ENCODE measurements at regions not wholly inside any gene's neighbourhood (a gene's known extent, or its start where the extent isn't known, plus 50 kb on each side); places are given as distances from the start of the nearest gene placed in this dataset.

DNA sequence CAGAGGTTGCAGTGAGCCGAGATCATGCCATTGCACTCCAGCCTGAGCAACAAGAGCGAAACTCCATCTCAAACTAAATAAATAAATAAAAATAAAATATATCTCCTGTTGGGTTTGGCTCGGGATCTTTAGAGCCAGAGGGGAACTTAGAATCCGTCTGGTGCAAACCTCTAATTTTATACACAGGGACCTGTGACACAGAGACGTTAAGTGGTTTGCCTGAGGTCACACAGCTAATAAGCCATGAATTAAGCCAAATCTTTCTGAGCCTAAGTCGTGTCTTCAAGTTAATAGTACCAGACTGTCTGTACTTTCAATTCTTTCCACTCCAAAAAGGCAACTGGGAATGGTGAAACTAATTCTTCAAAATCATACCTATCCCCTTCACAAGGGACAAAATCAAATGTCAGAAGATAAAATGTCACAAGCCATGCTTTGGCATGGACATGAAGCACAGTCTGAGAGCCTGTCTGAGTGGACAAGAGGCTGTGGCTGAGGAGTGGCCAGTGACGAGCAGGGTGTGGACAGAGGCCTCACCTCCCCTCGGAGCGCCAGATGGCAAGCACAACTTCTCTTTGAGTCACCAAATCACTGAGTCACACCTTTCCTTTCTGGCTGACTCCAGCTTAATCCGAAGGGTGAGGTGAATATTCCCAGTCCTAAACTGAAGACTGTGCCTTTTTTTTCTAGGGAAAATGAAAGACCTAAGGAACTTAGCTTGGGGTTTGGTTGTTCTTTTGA is 177.4 kb downstream of the TFAP2A start:
- DNase-seq = no peak

DNA sequence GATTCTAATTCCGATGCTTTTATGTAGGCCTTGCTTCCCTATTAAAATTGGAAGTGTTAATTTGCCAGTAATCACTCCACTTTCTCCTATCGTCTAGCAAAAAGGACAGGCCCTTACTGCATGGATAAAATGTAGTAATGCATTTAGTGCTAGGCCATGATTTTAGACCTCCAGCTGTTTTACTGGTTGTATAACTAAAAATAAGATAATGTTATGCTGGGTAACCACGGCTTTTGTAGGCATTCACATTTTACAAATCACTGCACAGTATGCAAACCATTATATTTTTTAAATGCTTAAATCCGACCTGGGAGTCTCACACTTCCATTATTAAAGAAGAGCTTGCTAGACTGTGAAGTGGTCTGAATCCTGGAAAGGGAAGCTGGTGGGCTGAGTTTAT is 179.5 kb downstream of the TFAP2A start:
- DNase-seq = no peak

DNA sequence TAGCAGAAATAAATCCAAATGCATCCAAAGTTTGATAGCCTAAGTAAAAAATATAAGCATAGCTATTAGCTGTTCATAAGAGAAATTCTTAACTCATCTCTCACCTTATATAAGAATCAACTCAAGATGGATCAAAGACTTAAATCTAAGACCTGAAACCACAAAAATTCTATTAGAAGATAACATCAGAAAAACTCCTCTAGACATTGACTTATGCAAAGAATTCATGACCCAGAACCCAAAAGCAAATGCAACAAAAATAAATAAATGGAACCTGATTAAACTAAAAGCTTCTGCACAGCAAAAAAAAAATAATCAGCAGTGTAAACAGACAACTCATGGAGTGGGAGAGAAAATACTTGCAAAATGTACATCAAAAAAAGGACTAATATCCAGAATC is 184.3 kb downstream of the TFAP2A start:
- no peak for DNase-seq

DNA sequence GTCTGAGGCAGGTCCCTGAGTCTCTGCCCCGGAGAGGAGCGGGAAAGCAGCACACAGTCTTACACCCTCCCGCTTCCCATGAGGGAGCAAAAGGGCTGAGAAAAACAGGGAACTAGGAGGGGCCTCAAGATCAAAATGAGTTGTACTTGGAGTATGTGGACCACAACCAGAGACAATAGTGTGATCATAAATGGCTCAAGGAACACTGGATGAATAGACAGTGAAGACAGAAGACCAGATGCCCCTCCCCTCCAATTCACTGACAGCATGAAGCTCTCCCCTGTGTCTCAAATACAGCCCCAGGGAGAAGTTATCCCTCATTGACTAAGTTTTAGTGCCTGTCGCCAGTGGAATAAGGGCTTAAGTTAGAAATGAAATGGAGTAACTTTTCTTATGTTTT is 191.0 kb downstream of the TFAP2A start:
- DNase-seq = no peak

DNA sequence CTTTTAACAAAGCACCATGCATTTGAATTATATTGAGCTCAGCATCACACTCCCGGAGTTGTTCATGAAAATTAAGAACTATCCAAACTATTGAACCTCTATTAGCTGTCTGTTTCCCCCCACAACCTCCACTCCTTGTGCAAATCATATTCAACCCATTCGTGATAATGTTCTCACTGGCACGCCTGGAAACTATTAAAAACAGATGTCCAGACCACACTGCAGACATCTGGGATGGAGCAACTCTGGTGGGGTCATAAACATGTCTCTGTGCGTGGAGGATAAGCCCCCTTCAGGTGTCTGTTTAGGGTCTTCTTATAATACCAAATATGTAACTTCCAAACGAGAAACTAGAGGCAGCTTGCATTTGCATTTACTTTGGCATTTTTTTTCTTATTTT is 193.7 kb downstream of the TFAP2A start:
- no peak for DNase-seq

DNA sequence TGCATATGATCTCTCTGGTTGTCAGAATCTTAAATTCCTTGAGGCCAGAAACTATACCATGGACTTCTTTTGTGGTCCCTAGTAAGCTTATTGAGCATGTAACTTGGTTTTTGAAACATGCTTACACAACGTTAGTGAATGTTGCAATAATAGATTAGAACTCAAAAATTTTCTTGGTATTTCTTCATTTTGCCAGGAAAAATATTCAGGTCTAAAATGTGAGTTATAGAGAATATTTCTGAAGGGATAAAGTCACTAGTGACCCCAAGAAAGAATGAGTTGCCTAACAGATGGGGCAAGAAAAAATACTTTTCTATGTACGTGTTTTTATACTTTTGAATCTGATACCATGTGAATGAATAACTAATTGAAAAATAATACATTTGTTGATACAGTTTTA is 195.4 kb downstream of the TFAP2A start:
- DNase-seq = no peak

DNA sequence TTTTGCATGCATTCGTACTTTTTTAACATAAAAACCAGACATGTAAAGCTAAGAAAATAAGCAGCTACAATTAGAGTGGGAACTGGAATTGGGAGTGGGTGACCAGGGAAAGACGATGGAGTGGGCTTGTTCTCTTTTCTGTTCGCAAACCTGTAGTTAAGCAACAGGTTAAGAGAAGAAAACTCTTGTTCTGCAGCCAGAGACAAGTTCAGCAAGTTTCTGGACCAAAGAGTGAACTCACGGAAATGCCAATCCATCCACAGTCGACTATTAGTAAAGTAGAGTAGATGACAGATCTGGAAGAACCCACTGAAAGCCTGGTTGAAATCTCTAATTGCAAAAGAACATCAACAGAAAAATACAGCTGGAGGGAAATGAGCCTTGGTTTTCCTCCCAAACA is 197.8 kb downstream of the TFAP2A start:
- no peak for DNase-seq

DNA sequence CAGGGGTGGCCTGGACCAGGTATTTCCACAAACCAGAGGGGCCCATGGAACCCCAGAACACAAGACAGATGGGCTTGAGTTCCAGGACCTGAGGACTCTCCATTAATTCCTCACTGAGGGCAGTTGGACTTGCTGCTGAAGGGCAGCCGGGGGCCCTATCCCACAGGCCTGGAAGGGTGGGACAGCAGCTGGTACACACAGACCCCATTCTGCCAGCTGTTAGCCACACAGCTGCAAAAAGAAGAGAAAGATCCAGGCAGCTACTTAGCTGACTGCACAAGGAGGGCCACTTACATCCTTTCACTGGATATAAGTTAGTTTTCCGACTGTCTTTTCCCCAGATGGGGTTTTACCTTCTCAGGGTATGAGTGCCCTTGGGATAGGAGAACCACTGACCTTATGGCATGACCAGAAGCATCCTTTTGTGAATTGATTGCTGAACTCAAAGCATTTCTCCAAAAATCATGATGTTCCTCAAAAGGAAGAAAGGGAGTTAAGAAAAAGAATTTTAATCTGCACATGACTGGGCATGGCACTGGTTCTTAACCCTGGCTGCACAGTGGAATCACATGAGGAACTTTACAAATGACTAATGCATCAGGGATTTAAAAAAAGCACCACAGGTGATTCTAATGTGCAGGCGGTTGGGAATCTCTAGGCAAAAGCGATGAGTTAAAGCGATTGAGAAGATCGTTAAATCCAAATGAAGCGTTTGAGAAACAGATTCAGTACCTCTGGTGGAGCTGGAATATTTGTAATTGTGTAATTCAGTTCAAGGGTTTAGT is 199.4 kb downstream of the TFAP2A start:
- DNase-seq = no peak

DNA sequence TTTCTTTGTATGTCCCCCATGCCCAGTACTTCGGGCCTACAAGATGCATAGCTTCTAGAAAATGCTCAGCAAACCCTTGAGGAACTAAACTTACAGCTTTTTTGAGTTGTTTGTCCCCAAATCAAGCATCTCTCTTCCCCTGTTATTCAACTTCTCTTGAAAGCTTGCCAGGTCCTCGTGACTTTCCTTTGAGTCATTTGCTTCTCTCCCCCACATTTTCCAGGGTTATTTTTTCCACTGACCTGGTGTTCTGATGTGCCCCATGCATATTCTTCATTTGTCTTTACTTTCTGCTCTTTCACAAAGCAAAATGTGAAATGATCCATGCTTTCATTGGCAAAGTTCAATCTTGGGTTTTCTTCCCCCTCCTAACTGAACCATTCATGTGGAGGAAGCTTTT is 204.8 kb downstream of the TFAP2A start:
- DNase-seq = no peak

DNA sequence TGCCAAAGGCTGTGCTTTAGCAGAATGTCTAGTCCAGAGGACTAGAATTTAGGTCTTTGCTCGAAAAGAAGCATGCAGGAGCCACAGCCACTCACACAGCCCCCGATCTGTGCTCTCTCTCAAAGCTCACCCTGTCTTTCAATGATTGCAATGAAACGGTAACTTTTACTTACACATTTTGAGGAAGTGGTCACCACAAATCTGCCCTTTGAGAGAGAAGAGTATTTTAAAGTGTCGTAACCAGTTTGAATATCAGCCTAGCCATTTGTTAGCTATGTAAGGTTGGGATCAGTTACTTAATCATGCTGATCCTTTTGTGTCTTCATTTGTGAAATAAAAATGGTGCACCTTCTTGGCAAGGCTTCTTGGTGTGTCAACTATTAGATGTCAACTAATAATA is 209.0 kb downstream of the TFAP2A start:
- DNase-seq = no peak

DNA sequence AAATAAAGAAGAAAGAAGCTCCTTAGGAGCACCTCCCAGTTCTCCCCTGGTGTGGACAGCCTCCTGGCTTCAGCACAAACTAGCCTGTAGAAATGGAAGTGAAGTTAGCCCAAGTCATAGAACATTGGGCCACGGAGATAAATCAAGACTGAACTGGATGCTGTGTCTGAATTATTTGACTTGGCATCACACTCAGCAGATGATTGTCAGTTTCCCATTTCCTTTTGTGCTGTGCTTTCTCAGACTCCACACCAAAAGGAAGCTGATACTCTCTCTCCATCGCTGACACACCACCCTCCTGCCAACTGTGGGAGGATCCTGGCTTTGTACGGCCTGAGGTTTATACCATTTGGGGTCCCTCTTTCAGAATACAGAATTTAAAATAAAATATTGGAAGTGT is 209.8 kb downstream of the TFAP2A start:
- DNase-seq = no peak

DNA sequence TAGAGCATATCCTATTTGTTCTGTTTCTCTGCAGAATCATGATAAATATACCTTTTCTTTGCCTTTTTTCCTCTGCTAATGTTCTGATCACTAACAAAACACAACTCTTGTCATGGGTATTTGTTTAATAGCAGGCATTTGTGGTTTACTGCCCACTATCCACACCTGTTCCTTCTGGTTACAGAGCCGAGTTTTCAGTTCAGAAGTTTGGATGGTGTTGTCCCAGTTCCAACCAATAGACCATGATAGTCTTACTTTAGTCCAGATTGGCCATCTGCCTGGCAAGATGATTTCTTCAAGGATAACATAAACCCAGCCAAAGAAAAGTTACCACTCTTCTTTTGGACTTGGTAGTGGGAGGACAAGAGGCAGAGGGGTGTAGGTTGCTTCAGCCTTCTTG is 211.2 kb downstream of the TFAP2A start:
- DNase-seq = no peak

DNA sequence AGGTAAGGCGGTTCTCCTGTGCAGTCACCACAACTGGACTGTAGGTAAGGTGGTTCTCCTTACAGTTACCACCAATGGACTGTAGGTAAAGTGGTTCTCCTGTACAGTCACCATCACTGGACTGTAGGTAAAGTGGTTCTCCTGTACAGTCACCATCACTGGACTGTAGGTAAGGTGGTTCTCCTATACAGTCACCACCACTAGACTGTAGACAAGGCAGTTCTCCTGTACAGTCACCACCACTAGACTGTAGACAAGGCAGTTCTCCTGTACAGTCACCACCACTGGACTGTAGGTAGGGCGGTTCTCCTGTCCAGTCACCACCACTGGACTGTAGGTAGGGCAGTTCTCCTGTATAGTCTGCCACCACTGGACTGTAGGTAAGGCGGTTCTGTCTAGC is 212.3 kb downstream of the TFAP2A start:
- DNase-seq = no peak

DNA sequence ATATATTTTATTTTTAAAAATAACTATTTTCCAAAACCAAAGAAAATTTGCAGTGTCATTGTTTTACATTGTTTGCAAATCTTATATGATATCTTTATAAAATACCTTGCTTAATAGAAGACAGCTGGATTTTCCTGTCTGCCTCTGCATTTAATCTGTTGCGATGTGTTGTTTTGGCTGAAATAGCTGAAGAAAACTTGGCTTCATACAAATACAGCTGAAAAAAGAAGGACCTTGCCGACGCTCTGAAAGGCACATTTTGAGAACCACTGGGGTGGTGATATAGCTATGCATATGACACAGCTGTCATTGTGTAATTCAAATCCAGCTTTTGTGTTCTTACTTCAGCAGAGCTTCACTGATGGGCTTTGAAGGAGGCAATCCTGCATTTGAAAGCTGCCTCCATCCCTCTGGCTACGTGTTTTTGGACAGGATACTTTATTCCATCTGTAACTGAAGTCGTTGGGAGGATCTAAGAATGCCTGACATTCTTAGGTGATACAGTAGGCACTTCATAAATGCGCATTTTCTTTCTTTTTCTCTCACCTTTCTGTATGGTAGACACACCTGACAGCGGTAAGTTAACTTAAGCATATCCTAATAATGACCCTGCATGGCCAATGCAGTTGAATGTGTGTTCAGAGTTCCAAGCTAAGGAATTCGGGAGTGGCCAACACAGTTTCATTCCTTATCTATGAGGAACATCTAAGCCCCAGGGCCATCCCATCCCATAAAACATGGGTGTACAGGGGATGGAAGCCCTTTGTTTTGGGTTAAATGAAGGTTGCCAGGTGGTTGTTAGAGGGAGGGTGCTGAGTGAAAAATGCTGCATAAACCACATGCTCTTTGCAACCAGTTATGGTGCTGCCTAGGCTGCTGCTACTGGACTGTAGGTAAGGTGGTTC is 213.0 kb downstream of the TFAP2A start:
- DNase-seq = no peak

DNA sequence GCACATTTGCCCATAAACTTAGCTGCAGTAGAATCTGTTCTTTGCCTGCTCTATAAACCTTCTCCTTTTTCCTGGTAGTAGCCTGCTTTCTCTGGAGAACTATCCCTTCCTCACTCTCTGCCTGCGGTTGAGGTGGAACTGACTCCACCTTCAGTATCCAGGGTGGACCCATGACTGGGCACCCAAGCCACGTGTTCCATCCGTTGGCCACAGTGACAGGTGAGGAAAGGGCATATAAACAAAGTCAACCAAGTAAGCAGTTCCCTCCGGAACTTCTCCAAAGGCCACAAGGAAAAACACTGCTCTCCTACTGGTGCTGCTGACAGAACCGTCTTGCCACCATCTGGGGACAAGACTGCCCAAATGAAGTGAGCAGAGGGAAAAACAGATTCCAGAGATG is 218.8 kb downstream of the TFAP2A start:
- DNase-seq = no peak

DNA sequence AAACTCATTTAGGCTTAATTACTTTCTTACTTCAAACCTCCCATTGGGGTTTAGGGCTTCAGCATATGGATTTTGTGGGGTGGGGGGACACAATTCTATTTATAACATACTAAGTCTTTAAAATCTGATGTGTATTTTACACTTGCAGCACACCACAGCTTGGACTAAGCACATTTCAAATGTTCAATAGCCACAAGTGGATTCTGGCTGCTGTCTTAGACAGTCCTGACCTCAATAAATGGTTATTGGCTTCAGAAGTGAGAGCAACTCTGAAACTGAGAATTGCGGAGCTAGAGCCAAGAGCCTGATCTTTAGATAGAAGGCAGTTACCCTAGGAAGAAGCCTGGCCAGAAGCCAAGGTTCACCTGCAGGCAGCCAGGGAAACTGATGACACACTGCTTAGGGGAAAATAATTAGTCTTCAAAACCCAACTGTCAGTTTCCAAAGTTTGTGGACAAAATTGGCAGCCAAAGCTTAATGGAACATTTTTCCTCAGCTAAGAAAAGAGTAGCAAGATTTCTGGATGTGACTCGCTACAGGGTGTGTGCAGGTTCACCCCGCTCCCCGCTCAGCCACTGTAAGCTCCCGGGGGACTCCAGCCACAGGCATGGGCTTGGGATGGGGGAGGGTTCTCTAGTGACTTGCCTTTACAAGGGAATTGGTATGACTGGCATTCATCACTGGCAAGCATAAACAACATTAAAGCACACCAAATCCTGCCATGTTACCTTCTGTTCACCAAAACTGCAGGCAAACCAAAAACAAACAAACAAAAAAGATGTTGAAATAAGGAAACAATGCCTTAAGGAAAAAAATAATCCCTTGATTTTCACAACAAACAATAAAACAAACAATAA is 219.8 kb downstream of the TFAP2A start:
- no peak for DNase-seq

DNA sequence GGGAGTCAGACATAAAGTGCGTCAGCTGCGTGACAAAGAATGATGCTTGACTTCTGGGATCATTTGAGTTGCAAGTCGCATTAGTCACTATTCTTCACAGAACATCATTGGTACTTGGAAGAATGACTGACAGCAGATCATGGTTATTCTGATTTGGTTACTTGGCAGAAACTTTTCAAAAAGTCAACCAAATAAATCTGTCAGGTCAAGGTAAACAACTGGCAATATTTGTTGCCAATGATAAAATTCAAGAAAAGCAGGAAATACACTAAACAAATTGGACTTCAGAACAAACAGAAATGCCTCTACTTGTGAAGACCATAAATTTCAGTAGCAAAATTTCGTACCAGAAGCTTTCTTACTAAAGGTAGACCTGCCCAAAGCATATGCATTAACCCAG is 221.6 kb downstream of the TFAP2A start:
- no peak for DNase-seq

DNA sequence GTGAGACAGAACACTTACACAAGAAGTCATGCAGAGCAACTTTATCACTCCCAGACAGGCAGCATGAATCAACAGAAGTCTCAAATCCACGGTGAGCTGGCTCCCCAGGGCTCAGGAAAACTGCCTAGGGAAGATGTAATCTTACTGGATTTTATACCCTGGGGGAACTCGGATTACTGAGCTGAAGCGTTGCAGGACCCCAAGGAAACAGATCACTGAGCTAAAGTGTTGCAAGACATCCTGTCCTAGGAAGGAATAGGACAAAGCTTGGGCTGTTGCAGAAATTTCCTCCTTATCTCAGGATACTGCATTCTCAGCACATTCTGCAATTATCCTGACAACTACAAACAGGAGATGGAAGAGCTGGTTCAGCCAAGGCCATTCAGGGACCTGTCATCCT is 224.8 kb downstream of the TFAP2A start:
- no peak for DNase-seq

DNA sequence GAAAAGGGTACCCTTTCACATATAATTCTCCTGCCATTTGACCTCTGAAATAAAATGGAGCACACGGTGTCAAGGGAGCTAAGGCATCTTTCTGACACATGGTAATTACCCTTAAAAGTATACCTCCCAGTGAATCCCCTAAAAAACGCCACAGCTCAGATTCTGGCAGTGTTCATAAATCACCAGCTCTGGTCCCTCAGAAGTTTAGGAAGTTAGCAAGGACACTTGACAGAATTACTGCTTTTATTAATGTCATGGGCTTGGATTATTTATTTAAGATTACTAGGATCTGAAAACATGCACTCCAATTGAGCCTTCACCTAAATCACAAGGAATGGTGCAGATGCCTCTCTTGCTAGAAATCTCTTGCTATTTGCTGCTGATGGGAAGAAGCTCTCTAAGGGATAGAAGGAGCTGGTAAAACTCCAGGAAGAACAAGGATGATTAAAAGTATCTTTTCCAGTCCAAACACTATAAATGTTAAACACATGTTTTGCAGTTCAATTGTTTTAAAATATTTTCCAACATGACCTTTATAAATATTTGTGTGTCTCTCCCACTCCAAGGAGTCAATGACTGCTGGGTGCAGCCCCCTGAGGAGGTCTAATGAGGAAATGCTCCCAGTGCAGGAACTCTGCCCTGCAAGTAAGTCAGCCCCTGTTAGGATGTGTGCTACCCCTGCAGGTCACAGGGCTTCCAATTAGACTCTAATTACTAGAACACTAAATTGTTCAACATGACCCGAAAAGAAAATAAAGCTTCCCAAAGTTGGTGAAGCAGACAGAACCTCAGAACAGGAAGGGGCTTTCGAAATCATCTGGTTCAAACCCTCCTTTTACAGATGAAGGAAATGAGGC is 230.3 kb downstream of the TFAP2A start:
- DNase-seq = no peak

DNA sequence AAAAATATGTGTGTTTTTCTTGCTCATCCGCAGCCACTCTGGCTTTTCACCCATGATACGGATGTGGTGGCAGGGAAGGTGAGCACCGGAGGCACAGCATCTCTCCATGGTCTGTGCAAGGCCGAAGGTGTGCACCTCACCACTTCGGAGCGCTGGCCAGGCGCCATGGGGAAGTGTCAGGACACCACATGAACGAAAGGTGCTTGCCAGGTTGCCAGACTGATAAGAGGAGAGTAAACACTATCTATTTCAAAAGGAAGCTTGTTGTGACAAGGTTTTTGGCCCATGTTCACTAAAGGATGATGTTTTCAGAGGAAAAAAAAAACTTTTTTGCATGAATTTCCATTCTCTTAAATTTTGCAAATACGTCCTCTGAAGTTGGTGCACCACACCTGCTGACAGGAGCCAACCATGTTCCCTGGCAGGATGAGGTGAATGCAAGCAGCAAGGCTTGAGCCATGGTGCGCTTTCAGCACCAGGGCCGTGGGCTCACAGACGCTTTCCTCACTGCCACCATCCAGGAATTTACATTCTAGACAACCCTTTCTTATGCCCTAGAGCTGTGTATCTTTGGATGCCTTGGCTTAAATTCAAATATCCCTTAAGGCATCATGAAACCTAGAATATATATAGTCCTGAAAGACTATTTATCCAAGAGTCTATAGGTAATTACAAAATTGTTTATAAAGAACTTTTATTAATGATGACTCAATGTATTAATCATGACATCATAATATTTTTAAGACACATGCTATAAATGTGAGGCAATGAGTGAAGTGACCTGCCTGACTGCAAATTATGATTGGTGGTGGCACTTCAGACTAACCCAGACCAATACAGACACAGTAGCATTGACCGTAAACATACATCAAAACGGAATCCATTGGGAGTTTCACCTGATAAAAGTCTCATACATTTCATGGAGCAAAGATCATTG is 234.5 kb downstream of the TFAP2A start:
- no peak for DNase-seq

Measured in occipital lobe (tissue), 1 donor.